ENCODE measurements at regions not wholly inside any gene's neighbourhood (a gene's known extent, or its start where the extent isn't known, plus 50 kb on each side); places are given as distances from the start of the nearest gene placed in this dataset.

DNA sequence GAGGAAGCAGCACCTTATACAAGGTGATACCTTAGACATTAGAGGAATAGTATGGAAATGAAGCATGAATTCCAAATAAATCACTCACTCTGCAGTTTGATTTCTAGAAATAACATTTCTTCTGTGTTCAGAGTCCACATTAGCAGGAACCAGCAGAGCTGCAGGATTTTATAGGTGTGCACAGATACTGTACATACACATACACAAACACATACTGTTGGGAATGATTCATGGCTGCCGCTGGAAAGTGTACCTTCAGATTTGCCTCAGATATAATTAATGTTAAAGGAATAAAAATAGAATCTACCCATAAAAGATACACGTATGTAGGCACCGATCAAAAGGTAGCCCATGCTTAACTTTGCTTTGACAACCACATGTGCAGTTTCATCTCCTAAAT lies 578.1 kb downstream of the CSNK1G3 start:
- no peaks in the 10 kb centered on the region for H3K4me1 ChIP-seq
- no peaks in the 10 kb centered on the region for H3K9me3 ChIP-seq
- no peak overlapping the region for H3K4me3 ChIP-seq
- H3K27ac ChIP-seq, result no peak overlapping the region
- no peak for DNase-seq
- intact Hi-C loops (cut with DNase I; ENCODE audit: low total_unique reads), result no loop called here
- TF ChIP-seq, protein P1, sequence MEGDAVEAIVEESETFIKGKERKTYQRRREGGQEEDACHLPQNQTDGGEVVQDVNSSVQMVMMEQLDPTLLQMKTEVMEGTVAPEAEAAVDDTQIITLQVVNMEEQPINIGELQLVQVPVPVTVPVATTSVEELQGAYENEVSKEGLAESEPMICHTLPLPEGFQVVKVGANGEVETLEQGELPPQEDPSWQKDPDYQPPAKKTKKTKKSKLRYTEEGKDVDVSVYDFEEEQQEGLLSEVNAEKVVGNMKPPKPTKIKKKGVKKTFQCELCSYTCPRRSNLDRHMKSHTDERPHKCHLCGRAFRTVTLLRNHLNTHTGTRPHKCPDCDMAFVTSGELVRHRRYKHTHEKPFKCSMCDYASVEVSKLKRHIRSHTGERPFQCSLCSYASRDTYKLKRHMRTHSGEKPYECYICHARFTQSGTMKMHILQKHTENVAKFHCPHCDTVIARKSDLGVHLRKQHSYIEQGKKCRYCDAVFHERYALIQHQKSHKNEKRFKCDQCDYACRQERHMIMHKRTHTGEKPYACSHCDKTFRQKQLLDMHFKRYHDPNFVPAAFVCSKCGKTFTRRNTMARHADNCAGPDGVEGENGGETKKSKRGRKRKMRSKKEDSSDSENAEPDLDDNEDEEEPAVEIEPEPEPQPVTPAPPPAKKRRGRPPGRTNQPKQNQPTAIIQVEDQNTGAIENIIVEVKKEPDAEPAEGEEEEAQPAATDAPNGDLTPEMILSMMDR (IDR thresholded peaks at IDR 0.05), result no peak
- no peak for TF ChIP-seq POLR2A (IDR thresholded peaks at IDR 0.05)
- no peaks in the 10 kb centered on the region for H3K36me3 ChIP-seq
- no peaks in the 10 kb centered on the region for H3K27me3 ChIP-seq

- TF ChIP-seq, protein P1 (IDR thresholded peaks at IDR 0.05), result no peak
- TF ChIP-seq POLR2A (IDR thresholded peaks at IDR 0.05), result no peak
These were observed 577.6 kb downstream of the CSNK1G3 start for GRCh38 chr5:124089578-124089977.

GRCh38 chr5:124088289-124089032 lies 576.5 kb downstream of the CSNK1G3 start:
- no peaks in the 10 kb centered on the region for H3K36me3 ChIP-seq

More at GRCh38 chr5:124089578-124089977, 577.6 kb downstream of the CSNK1G3 start:
- H3K4me3 ChIP-seq, result no peak overlapping the region
- intact Hi-C loops (cut with DNase I; ENCODE audit: low total_unique reads), result no loop called here
- H3K9me3 ChIP-seq, result no peaks in the 10 kb centered on the region
- H3K27me3 ChIP-seq, result no peaks in the 10 kb centered on the region
- H3K4me1 ChIP-seq, result no peaks in the 10 kb centered on the region
- DNase-seq, result no peak
- no peak overlapping the region for H3K27ac ChIP-seq
- no peaks in the 10 kb centered on the region for H3K36me3 ChIP-seq

DNA sequence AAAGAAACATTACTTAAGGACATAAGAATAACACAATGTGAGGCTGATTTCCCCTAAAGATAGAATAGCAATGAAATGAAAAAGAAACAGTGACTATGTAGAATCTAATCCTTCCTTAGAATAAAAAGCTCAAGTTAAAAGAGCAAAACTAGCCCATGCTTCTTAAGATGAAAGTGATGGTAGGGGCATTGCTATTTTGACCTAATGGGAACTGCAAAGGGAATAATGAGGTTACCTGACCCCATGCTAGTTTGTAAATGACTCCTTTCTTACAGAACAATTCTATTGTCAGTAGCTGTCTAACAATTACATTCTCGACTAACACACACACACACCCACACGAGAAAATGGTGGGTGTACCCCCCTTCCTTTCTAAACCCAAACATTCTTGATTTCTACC lies 575.8 kb downstream of the CSNK1G3 start:
- Histone ChIP-seq H3K4me1 (no peaks in the 10 kb centered on the region), H3K9me3 (no peaks in the 10 kb centered on the region), H3K36me3 (no peaks in the 10 kb centered on the region), H3K27me3 (no peaks in the 10 kb centered on the region), H3K27ac (no peak overlapping the region), H3K4me3 (no peak overlapping the region)
- no peak for DNase-seq
- intact Hi-C loops (cut with DNase I; ENCODE audit: low total_unique reads), result no loop called here
- no peak for TF ChIP-seq POLR2A (IDR thresholded peaks at IDR 0.05)
- TF ChIP-seq, protein P1 (IDR thresholded peaks at IDR 0.05), result no peak

More at GRCh38 chr5:124088289-124089032, 576.5 kb downstream of the CSNK1G3 start:
- H3K4me3 ChIP-seq, result no peak overlapping the region
- TF ChIP-seq, protein P1 (IDR thresholded peaks at IDR 0.05), result no peak
- TF ChIP-seq POLR2A (IDR thresholded peaks at IDR 0.05), result no peak
- H3K27ac ChIP-seq, result no peak overlapping the region
- no peaks in the 10 kb centered on the region for H3K9me3 ChIP-seq
- intact Hi-C loops (cut with DNase I; ENCODE audit: low total_unique reads), result no loop called here
- no peaks in the 10 kb centered on the region for H3K27me3 ChIP-seq
- H3K4me1 ChIP-seq, result no peaks in the 10 kb centered on the region
- no peak for DNase-seq

DNA sequence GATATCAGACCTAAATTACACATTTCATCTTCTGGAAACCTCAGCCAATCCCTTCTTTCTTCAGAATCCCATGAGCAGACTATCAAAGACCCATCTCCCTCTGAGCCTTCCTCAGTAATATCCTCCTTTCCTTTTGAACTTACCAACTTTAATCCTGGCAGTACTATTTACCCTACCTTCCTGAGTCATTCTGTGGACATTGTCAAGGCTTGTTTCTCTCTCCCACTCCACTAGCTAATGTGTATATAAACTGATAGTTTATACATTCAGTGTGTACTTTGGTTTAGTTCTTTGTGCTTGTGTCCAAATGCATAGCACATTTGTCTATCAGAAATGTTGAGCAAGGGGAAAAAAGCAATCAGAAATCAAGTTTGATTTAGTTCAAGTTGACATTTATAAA lies 568.3 kb downstream of the CSNK1G3 start:
- intact Hi-C loops (cut with DNase I; ENCODE audit: low total_unique reads), result no loop called here
- TF ChIP-seq POLR2A (IDR thresholded peaks at IDR 0.05), result no peak
- TF ChIP-seq, protein P1 (IDR thresholded peaks at IDR 0.05), result no peak
- Histone ChIP-seq H3K36me3 (no peaks in the 10 kb centered on the region), H3K9me3 (no peaks in the 10 kb centered on the region), H3K4me1 (no peaks in the 10 kb centered on the region), H3K4me3 (no peak overlapping the region), H3K27ac (no peak overlapping the region), H3K27me3 (no peaks in the 10 kb centered on the region)
- no peak for DNase-seq

Measured in uterus (tissue), 3 donors.